NK-92 treated with Interleukin-12 subunit alpha and Interleukin-12 subunit beta, amount 100 ng/mL, for 24 hours (cell line): ENCODE measurements at regions not wholly inside any gene's neighbourhood (a gene's known extent, or its start where the extent isn't known, plus 50 kb on each side); places are given as distances from the start of the nearest gene placed in this dataset.
"Not testable (repeated sequence)": the region's sequence is repeated elsewhere in the genome, so short reads cannot be mapped to it uniquely, and the experiment has no call there.

Experiments used
- DNase-seq: peaks from one replicate; lab custom pipeline; 2025; lab: John Stamatoyannopoulos, UW

GRCh38 chr5:36390640-36391039, 88.9 kb upstream of the RANBP3L start:
- DNase-seq = no peak

DNA sequence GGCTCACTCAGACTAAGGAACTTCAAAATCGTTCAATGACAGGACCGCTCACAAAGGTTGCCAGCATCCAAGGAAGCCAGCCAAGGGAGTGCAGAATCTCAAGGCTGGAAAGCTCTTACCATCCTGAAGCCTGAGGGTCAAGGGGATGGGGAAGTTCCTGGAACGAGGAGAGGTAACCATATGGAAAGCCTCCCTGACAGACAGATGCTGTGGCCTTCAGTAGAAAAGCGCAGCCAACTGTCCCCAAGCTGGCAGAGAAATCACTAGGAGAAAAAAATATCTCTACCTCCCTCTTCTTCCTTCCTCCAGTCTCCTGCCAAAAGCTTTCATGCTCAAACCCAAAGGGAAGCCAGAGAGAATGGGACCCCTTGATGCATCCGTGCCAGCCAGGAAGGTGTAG, 90.5 kb upstream of the RANBP3L start:
- DNase-seq = no peak

DNA sequence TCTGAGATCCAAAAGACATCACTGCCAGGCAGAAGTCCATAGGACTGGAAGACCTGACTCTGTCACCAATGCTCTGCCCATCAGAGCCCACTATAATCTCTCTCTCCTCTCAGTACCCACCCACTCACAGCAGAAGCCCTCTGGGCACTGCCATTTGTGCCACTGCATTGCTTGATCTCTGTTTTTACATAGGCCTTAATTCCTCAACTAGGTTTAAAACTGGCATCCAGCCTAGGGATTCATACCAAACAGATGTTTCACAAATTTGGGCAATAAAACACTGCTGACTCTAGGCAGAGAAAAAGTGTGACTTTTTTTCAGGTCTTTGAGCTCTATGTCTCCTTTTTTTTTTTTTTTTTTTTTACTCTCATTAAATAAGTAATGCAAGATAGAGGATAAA, 91.1 kb upstream of the RANBP3L start:
- DNase-seq = no peak

GRCh38 chr5:36393656-36394428, 92.1 kb upstream of the RANBP3L start:
- DNase-seq = no peak

DNA sequence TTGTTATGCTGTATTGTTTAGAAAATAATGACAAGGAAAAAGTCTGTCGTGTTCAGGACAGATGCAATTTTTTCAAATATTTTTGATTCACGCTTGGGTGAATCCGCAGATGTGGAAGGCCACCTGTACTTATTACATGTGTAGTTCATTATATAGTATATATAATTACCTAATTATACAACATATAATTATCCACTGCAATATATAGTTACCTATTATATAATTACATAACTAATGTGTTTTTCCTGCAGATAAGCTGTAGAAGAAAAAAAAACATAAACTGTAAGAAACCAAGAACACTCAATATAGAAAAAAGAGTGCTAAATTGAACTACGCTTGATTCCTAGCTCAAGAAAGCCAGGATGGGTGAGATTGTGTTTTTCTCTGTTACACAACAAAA, 93.6 kb upstream of the RANBP3L start:
- no peak for DNase-seq

- DNase-seq = not testable (repeated sequence)
Observed at GRCh38 chr5:36395947-36396346, 94.2 kb upstream of the RANBP3L start.

- DNase-seq = no peak
Observed at GRCh38 chr5:36396640-36397039, 94.9 kb upstream of the RANBP3L start.

- DNase-seq = no peak
Observed at GRCh38 chr5:36397901-36398536, 96.3 kb upstream of the RANBP3L start.

- DNase-seq = no peak
Observed at GRCh38 chr5:36402512-36402906, 100.8 kb upstream of the RANBP3L start.

GRCh38 chr5:36403632-36404311, 102.1 kb upstream of the RANBP3L start:
- no peak for DNase-seq

- DNase-seq = no peak
Observed at GRCh38 chr5:36406023-36406422, 104.3 kb upstream of the RANBP3L start.

DNA sequence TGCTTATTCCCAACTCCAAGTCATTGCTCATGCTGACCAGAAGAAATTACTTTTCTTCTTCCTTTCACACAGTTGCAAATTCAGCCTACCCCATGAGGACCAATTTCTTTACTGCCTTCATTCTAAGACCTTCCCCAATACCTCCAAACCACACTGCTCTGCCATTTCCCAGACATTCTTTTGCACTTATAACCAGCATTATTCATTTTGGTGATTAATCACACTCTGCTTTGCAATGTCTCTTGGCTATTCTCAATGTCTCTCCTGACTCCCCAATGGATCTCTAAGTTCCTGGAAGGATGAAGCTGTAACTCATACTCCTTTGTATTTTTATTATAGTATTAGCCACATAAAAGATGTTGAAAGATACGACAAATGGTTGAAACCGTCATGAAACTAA, 105.7 kb upstream of the RANBP3L start:
- no peak for DNase-seq

DNA sequence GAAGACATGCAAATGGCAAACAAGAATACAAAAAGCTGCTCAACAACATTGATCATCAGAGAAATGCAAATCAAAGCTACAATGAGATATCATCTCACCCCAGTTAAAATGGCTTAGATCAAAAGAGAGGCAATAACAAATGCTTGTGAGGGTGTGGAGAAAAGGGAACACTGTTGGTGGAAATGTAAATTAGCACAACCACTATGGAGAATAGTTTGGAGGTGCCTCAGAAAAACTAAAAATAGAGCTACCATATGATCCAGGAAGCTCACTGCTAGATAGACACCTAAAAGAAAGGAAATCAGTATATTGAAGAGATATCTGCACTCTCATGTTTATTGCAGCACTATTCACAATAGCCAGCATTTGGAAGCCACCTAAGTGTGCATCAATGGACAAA, 108.0 kb upstream of the RANBP3L start:
- not testable (repeated sequence) for DNase-seq

DNA sequence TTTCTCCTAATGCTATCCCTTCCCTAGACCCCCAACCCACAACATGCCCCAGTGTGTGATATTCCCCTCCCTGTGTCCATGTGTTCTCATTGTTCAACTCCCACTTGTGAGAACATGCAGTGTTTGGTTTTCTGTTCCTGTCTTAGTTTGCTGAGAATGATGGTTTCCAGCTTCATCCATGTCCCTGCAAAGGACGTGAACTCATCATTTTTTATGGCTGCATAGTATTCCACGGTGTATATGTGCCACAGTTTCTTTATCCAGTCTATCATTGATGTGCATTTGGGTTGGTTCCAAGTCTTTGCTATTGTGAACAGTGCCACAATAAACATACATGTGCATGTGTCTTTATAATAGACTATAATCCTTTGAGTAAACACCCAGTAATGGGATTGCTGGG, 109.0 kb upstream of the RANBP3L start:
- not testable (repeated sequence) for DNase-seq

DNA sequence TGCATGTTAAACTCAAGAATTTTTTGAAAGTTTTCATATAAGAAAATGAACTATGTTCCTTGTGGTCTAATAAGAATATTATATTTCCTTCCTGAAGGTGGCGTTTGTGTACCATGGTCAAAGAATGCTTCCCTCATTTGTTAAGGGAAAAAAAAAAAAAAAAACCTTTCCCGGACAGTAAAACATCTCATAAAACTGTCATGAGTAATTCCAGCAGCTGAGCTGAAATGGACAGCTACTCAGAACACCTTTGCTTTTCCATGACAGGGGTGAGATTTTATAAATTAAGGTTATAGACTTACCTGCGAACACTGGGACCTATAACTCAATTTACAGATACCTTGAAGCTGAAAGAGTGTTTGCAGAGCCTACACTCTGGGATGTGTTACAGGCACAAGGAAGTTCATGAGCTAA, 113.2 kb upstream of the RANBP3L start:
- DNase-seq = no peak

DNA sequence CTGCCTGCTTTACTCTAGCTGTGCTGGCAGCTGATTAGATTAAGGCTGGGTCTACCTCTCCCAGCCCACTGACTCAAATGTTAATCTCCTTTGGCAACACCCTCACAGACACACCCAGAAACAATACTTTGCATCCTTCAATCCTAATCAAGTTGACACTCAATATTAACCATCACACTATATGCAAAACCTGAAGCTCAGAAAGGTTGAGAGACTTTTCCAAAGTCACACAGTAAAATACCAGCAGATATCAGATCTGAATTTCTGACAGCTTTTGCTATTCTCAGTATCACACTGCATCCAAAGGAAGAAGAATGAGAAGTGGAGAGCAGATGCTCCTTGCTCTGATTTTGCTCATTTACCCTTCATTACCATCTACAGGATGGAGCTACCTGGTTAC, 114.9 kb upstream of the RANBP3L start:
- no peak for DNase-seq

DNA sequence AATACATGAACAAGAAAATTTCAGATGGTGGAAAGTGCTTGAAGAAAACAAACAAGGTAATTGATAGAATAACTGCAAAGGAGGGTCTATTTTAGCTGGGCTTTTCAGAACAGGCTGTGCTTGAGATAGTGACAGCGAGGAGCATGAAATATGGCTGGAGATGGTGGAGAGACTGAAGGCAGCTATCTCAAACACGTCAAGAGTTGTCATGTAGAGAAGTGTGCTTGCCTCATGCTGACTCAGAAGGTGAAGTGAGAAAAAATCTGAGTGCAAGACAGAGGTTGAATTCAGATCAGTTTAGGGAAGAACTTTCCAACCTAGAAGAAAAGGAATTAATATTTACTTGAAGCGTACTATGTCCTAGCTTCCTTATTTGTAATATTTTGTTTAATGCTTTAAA, 115.5 kb upstream of the RANBP3L start:
- DNase-seq = no peak

- no peak for DNase-seq
Observed at GRCh38 chr5:36417668-36418067, 116.0 kb upstream of the RANBP3L start.

DNA sequence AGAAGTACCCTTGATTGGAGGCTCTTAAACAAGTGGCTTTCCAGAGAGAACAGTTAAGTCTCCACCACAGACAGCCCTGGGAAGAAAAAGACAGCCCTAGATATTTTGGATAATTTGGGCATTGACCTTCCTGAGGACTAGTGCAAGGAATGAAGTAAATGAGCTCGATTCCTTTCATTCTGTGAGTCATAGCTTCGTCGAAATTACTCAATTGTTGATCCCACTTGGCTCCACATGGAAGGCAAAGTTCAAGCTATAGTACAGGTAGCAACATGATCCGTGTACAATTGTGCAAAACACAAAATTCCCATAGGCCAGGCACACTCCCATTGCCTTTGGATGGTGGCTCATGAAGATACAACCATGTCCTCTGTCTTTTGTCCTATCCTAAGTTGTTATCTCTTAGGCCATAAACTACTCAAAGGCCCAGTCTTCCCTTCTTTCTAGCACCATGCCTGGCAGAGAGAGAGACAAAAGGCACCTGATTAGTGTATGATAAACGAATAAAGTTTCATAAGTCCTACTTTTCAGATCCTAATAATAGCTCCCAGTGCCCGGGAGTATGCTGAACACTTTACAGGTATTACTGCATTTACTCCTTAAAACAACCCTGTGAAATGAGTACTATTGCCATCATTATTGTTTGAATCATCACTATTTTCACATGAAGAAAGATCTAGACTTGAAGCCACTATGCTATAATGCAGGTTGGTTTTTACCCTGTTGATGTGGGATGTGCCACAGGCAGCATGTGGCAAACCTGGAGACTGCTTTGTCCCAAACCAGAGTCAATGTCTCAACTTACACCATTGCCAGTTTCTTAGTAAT, 116.7 kb upstream of the RANBP3L start:
- DNase-seq = no peak

GRCh38 chr5:36421256-36421655, 119.6 kb upstream of the RANBP3L start:
- no peak for DNase-seq

DNA sequence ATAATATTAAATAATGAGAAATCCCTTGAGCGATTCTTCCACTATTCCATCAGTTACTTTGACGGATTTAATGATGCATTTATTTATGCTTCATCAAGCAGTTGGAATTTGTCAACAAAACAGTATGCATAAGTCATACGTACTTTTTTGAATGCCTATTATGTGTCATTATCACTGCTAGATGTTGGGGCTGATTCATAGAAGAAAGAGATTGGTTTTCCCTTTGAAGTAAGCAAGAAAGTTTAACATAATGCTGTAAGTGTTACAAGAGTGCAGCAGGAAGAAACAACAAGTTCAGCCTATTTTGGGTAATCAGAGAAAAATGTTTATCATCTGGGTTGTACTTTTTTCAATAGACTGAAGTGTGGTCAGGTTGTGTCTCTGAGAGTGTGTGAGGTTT, 121.2 kb upstream of the RANBP3L start:
- no peak for DNase-seq

- DNase-seq = no peak
Observed at GRCh38 chr5:36423578-36424307, 122.0 kb upstream of the RANBP3L start.
